H1 (cell line): ENCODE measurements at regions not wholly inside any gene's neighbourhood (a gene's known extent, or its start where the extent isn't known, plus 50 kb on each side); places are given as distances from the start of the nearest gene placed in this dataset.
A peak's percentile ranks its signal among the peaks of the same experiment; 100 is the strongest.

Source experiments
- CTCF ChIA-PET: fragments of 300-600 bp; sonication (Branson Sonifier 250); formaldehyde crosslinking; loops from one replicate; lab custom pipeline; 2021; ENCODE audit not compliant: partially characterized antibody; lab: Charles Lee
- POLR2A ChIA-PET: fragments of 300-600 bp; sonication (Branson Sonifier 250); formaldehyde crosslinking; loops from one replicate; lab custom pipeline; 2021; ENCODE audit warnings: inconsistent platforms; ENCODE audit not compliant: partially characterized antibody; lab: Charles Lee
- DNase-seq, 2 experiments: peaks; one replicate each; pipeline versions ENCODE4 v3.0.0 to v3.0.0-alpha.2; 2010 to 2022; ENCODE audit warnings: low spot score in 2 of 2, low read depth in 1 of 2, mixed read lengths in 1 of 2
- FAIRE-seq: peaks from 2 replicates; lab custom pipeline; 2011; peaks lifted over from hg19 to GRCh38; lab: Jason Lieb, UNC
- H2AFZ ChIP-seq: 2 replicates; pipeline ENCODE4 v1.8.1; 2012; ENCODE audit warnings: low read length, inconsistent platforms
- H2AK5ac ChIP-seq: 2 replicates; pipeline ENCODE4 v1.6.1; 2013; ENCODE audit warnings: low read depth, low read length
- H2BK120ac ChIP-seq: replicated peaks from 2 replicates; pipeline ENCODE3; 2013; ENCODE audit warnings: low read depth, low read length, inconsistent platforms
- H2BK12ac ChIP-seq: 2 replicates; pipeline ENCODE4 v1.6.1; 2013; ENCODE audit warnings: low read depth, low read length
- H2BK15ac ChIP-seq: 2 replicates; pipeline ENCODE4 v1.6.1; 2013; ENCODE audit warnings: low read length
- H2BK20ac ChIP-seq: 2 replicates; pipeline ENCODE4 v1.6.1; 2013; ENCODE audit warnings: low read length
- H2BK5ac ChIP-seq: 2 replicates; pipeline ENCODE4 v1.6.1; 2013; ENCODE audit warnings: low read depth, low read length
- H3K14ac ChIP-seq: 2 replicates; pipeline ENCODE4 v1.6.1; 2013; ENCODE audit warnings: inconsistent platforms; ENCODE audit not compliant: insufficient read length
- H3K18ac ChIP-seq: 2 replicates; pipeline ENCODE4 v1.6.1; 2013; ENCODE audit warnings: low read length; ENCODE audit errors: extremely low read depth
- H3K23ac ChIP-seq: 2 replicates; pipeline ENCODE4 v1.6.1; 2013; ENCODE audit warnings: inconsistent platforms; ENCODE audit not compliant: insufficient read length
- H3K23me2 ChIP-seq: 2 replicates; pipeline ENCODE4 v1.6.1; 2013; ENCODE audit warnings: low read depth, low read length
- H3K27ac ChIP-seq: 2 replicates; pipeline ENCODE4 v1.6.1; 2011; ENCODE audit warnings: low read depth, low read length, inconsistent platforms
- H3K27me3 ChIP-seq, 4 experiments: replicated peaks in 1 of 4; 1 replicate in 1 of 4; 2 replicates in 3 of 4; pipeline versions ENCODE4 v1.6.1 to v1.8.1; 2011 to 2013; ENCODE audit warnings: low read length in 3 of 4, mild to moderate bottlenecking in 3 of 4, inconsistent platforms in 2 of 4, mixed read lengths in 2 of 4, moderate library complexity in 1 of 4; ENCODE audit not compliant: control insufficient read depth in 3 of 4, insufficient read depth in 3 of 4; ENCODE audit errors: extremely low read depth in 1 of 4
- H3K36me3 ChIP-seq, 4 experiments: 2 replicates each; pipeline versions ENCODE4 v1.6.1 to v1.8.1; 2011 to 2013; ENCODE audit warnings: mild to moderate bottlenecking in 4 of 4, low read length in 3 of 4, moderate library complexity in 2 of 4, control low read depth in 1 of 4, inconsistent platforms in 1 of 4; ENCODE audit not compliant: insufficient read depth in 4 of 4, control insufficient read depth in 2 of 4
- H3K4ac ChIP-seq: replicated peaks from 2 replicates; pipeline ENCODE3; 2013; ENCODE audit warnings: low read length, low read depth, mixed read lengths, inconsistent platforms; ENCODE audit not compliant: insufficient read length
- H3K4me1 ChIP-seq, 4 experiments: replicated peaks in 1 of 4; 1 replicate in 1 of 4; 2 replicates in 3 of 4; pipeline versions ENCODE4 v1.6.1 to v1.8.1; 2011 to 2013; ENCODE audit warnings: low read length in 3 of 4, inconsistent platforms in 2 of 4, mixed read lengths in 1 of 4; ENCODE audit not compliant: insufficient read depth in 4 of 4, control insufficient read depth in 3 of 4
- H3K4me2 ChIP-seq, 2 experiments: 2 replicates each; pipeline versions ENCODE4 v1.6.1 to v1.8.1; 2011 to 2013; ENCODE audit warnings: low read depth in 2 of 2, low read length in 2 of 2, control low read depth in 1 of 2, inconsistent platforms in 1 of 2, mild to moderate bottlenecking in 1 of 2; ENCODE audit not compliant: insufficient read depth in 1 of 2
- H3K4me3 ChIP-seq, 4 experiments: fragments of 200-600, 300-600 bp in 1 of 4; sonication (generic), shearing (Covaris generic), sonication (Bioruptor Twin) in 1 of 4; 2 replicates each; pipeline versions ENCODE4 v1.5.1 to v1.8.1; 2011 to 2016; ENCODE audit warnings: low read length in 4 of 4, low read depth in 3 of 4, control low read depth in 2 of 4, inconsistent platforms in 2 of 4, mild to moderate bottlenecking in 2 of 4, mixed read lengths in 1 of 4, moderate library complexity in 1 of 4; ENCODE audit not compliant: insufficient read depth in 2 of 4; ENCODE audit errors: extremely low read depth in 1 of 4
- H3K56ac ChIP-seq: replicated peaks from 2 replicates; pipeline ENCODE3; 2013; ENCODE audit warnings: low read depth, mild to moderate bottlenecking, mixed read lengths, low read length, inconsistent platforms; ENCODE audit not compliant: insufficient read length
- H3K79me1 ChIP-seq: 2 replicates; pipeline ENCODE4 v1.6.1; 2013; ENCODE audit warnings: low read depth, low read length, control low read depth
- H3K79me2 ChIP-seq, 2 experiments: 2 replicates each; pipeline versions ENCODE4 v1.6.1 to v1.8.1; 2012 to 2013; ENCODE audit warnings: low read length in 2 of 2, mild to moderate bottlenecking in 2 of 2, inconsistent platforms in 1 of 2; ENCODE audit not compliant: insufficient read depth in 2 of 2, control insufficient read depth in 1 of 2
- H3K9ac ChIP-seq, 4 experiments: replicated peaks in 1 of 4; 1 replicate in 1 of 4; 2 replicates in 3 of 4; pipeline versions ENCODE4 v1.6.1 to v1.8.1; 2011 to 2013; ENCODE audit warnings: low read depth in 3 of 4, low read length in 3 of 4, control low read depth in 2 of 4, mild to moderate bottlenecking in 2 of 4, moderate library complexity in 2 of 4, inconsistent platforms in 1 of 4; ENCODE audit errors: extremely low read depth in 1 of 4
- H3K9me3 ChIP-seq, 2 experiments: 2 replicates each; pipeline versions ENCODE4 v1.6.1 to v1.8.1; 2012 to 2013; ENCODE audit warnings: mild to moderate bottlenecking in 2 of 2, moderate library complexity in 2 of 2, control low read depth in 1 of 2, inconsistent platforms in 1 of 2, low read depth in 1 of 2, low read length in 1 of 2, mixed read lengths in 1 of 2; ENCODE audit not compliant: insufficient read depth in 2 of 2
- H4K20me1 ChIP-seq, 2 experiments: replicated peaks in 1 of 2; 2 replicates each; pipeline versions ENCODE3 to v1.8.1; 2011 to 2013; ENCODE audit warnings: inconsistent platforms in 2 of 2, low read length in 2 of 2, mild to moderate bottlenecking in 1 of 2; ENCODE audit not compliant: insufficient read depth in 2 of 2, control insufficient read depth in 1 of 2
- H4K5ac ChIP-seq: 2 replicates; pipeline ENCODE4 v1.6.1; 2013; ENCODE audit warnings: low read length, low read depth, mixed read lengths, inconsistent platforms; ENCODE audit not compliant: insufficient read length
- H4K8ac ChIP-seq: 2 replicates; pipeline ENCODE4 v1.8.0; 2013; ENCODE audit warnings: mild to moderate bottlenecking, moderate library complexity, low read length, inconsistent platforms; ENCODE audit not compliant: insufficient read depth; ENCODE audit errors: extremely low read depth
- H4K91ac ChIP-seq: replicated peaks from 2 replicates; pipeline ENCODE3; 2013; ENCODE audit warnings: low read length, mixed read lengths, inconsistent platforms; ENCODE audit not compliant: insufficient read length
- BCL11A ChIP-seq, 2 experiments: IDR thresholded peaks; one replicate each; pipeline ENCODE4 v1.6.1; 2011; ENCODE audit warnings: low read depth in 2 of 2, low read length in 2 of 2, mild to moderate bottlenecking in 2 of 2
- CEBPB ChIP-seq: IDR thresholded peaks from 2 replicates; pipeline ENCODE4 v1.6.1; 2012; ENCODE audit warnings: low read depth, low read length
- CREB1 ChIP-seq: IDR thresholded peaks from 2 replicates; pipeline ENCODE4 v1.6.1; 2012; ENCODE audit warnings: inconsistent platforms
- EGR1 ChIP-seq: IDR thresholded peaks from 2 replicates; pipeline ENCODE4 v1.6.1; 2011; ENCODE audit warnings: low read depth, low read length, borderline replicate concordance
- GABPA ChIP-seq: IDR thresholded peaks from 2 replicates; pipeline ENCODE4 v1.6.1; 2011; ENCODE audit warnings: mild to moderate bottlenecking, low read length, moderate library complexity, borderline replicate concordance; ENCODE audit not compliant: insufficient read depth
- HDAC2 ChIP-seq, 2 experiments: fragments of 300-600 bp in 1 of 2; sonication (generic) in 1 of 2; IDR thresholded peaks; 2 replicates each; pipeline ENCODE4 v1.6.1; 2011 to 2012; ENCODE audit warnings: low read depth in 2 of 2, low read length in 2 of 2, mild to moderate bottlenecking in 2 of 2, moderate library complexity in 2 of 2, borderline replicate concordance in 1 of 2, inconsistent platforms in 1 of 2
- HDAC6 ChIP-seq: IDR thresholded peaks from one replicate; pipeline ENCODE4 v1.7.1; 2012; ENCODE audit warnings: low read depth, mild to moderate bottlenecking, inconsistent platforms, low read length, moderate library complexity
- MAFK ChIP-seq: IDR thresholded peaks from 2 replicates; pipeline ENCODE4 v1.6.1; 2012; ENCODE audit warnings: low read depth, mild to moderate bottlenecking, improper control_type of control experiment, low read length
- RAD21 ChIP-seq, 2 experiments: IDR thresholded peaks in 1 of 2; conservative IDR thresholded peaks in 1 of 2; 2 replicates each; pipeline ENCODE4 v1.6.1; 2011; ENCODE audit warnings: low read depth in 2 of 2, low read length in 2 of 2, improper control_type of control experiment in 1 of 2, inconsistent platforms in 1 of 2, mild to moderate bottlenecking in 1 of 2, moderate library complexity in 1 of 2
- RXRA ChIP-seq: IDR thresholded peaks from 2 replicates; pipeline ENCODE4 v1.6.1; 2011; ENCODE audit warnings: low read depth, mild to moderate bottlenecking, low read length, moderate library complexity; ENCODE audit not compliant: insufficient read depth
- SP1 ChIP-seq: IDR thresholded peaks from 2 replicates; pipeline ENCODE4 v1.6.1; 2011; ENCODE audit warnings: low read depth, low read length
- TAF1 ChIP-seq: IDR thresholded peaks from 2 replicates; pipeline ENCODE4 v1.6.1; 2011; ENCODE audit warnings: mild to moderate bottlenecking, low read depth, low read length
- WGBS, 2 experiments: shearing (Covaris generic) in 1 of 2; methylation state at CpG; one replicate each; pipeline versions ENCODE4 v1.1.6 to v1.1.7; 2013 to 2015; ENCODE audit warnings: low lambda C conversion rate in 2 of 2, mixed read lengths in 2 of 2, inconsistent platforms in 1 of 2, low coverage in 1 of 2, missing lambda C conversion rate in 1 of 2; ENCODE audit not compliant: insufficient replicate concordance in 2 of 2, insufficient coverage in 1 of 2, insufficient read length in 1 of 2; ENCODE audit errors: extremely low coverage in 1 of 2, missing lambda C conversion rate in 1 of 2; 5-methylcytosine and 5-hydroxymethylcytosine counted together
- TF ChIP-seq, protein P1 (sequence below): IDR thresholded peaks from 2 replicates; pipeline ENCODE4 v1.6.1; 2011; ENCODE audit warnings: low read length, improper control_type of control experiment

DNA sequence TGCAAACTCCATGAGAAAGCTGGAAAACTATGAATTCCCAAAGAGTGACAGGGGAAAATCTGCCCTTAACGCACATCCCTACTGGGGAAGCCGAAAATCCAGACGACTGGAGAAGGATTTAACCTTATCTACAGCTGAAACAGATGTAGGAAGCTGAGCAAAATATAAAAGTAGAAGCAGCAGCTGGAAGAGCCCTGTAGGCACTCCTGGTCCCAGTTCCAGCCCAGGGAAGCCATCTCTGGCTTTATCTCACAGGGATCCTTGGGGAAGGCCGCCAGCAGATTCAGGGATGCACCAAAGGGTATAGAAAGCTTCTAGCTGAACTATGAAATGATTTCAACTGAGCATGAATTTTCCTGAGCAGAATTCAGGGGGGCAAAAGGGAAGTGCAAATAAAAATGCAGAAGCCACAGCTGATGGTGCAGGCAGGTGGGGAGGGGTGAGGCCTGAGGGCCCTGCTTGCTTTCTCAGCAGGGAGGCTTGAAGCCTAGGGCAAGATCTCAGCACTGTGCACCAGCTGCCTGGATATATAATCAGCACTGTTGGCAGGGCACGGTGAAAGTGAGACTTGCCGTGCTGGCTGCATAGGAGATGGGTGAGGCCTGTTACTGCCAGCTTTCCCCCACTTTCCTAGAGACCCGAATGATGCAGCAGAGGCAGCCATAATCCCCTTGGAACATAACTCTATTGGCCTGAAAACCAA lies 2019.5 kb upstream of the NUDT12 start:
- Histone ChIP-seq H4K91ac (no peak overlapping the region), H3K18ac (no peak overlapping the region), H4K8ac (no peak overlapping the region; the same call in 1 of the 2 replicates), H3K9me3 (no peaks in the 10 kb centered on the region), H3K27ac (no peak overlapping the region), H2BK5ac (no peak overlapping the region), H4K5ac (no peak overlapping the region), H3K23ac (no peak overlapping the region), H3K36me3 (no peaks in the 10 kb centered on the region), H3K4me2 (no peak overlapping the region), H3K4ac (no peak overlapping the region), H3K9ac (no peak overlapping the region), H2BK12ac (no peak overlapping the region), H3K79me1 (no peaks in the 10 kb centered on the region), H2BK20ac (no peak overlapping the region), H2BK15ac (no peak overlapping the region), H2AK5ac (no peak overlapping the region), H3K14ac (no peak overlapping the region), H4K20me1 (no peaks in the 10 kb centered on the region), H2BK120ac (no peak overlapping the region), H3K79me2 (no peaks in the 10 kb centered on the region), H3K56ac (no peak overlapping the region), H3K4me3 (no peak overlapping the region), H3K23me2 (no peaks in the 10 kb centered on the region), H2AFZ (peak overlapping the region; percentile 70; the same call in 1 of the 2 replicates), H3K27me3 (no peaks in the 10 kb centered on the region), H3K4me1 (no peaks in the 10 kb centered on the region)
- ChIA-PET CTCF (interaction anchor here (0.9 kb wide), 1 partner anchor 1666 kb away, joined by 3 read pairs; no protein-coding TSS in a partner anchor), POLR2A (no interaction called here)
- FAIRE-seq (no peak), DNase-seq (no peak)
- 86% methylated on average over 7 of the region's 7 CpGs; no CpG with 5 or more reads in 1 of the 2 experiments for WGBS, 2 experiments
- no peak for TF ChIP-seq EGR1
- no peak for TF ChIP-seq CEBPB
- TF ChIP-seq RXRA: no peak
- no peak for TF ChIP-seq RAD21 (IDR thresholded peaks at IDR 0.05 in 1 of 2, conservative IDR thresholded peaks at IDR 0.05 in 1 of 2; ENCODE audit: low read depth in 2 of 2, low read length in 2 of 2)
- TF ChIP-seq CREB1: no peak
- no peak for TF ChIP-seq GABPA
- TF ChIP-seq, protein P1, sequence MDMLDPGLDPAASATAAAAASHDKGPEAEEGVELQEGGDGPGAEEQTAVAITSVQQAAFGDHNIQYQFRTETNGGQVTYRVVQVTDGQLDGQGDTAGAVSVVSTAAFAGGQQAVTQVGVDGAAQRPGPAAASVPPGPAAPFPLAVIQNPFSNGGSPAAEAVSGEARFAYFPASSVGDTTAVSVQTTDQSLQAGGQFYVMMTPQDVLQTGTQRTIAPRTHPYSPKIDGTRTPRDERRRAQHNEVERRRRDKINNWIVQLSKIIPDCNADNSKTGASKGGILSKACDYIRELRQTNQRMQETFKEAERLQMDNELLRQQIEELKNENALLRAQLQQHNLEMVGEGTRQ: no peak
- no peak for TF ChIP-seq SP1
- no peak for TF ChIP-seq MAFK
- TF ChIP-seq BCL11A (IDR thresholded peaks at IDR 0.05; ENCODE audit: low read depth in 2 of 2, low read length in 2 of 2): no peak
- no peak for TF ChIP-seq HDAC2 (IDR thresholded peaks at IDR 0.05; ENCODE audit: borderline replicate concordance in 1 of 2, low read depth in 2 of 2, low read length in 2 of 2)
- no peak for TF ChIP-seq HDAC6
- TF ChIP-seq TAF1: no peak
